Loucy (cell line): ENCODE measurements at regions not wholly inside any gene's neighbourhood (a gene's known extent, or its start where the extent isn't known, plus 50 kb on each side); places are given as distances from the start of the nearest gene placed in this dataset.

Experiments used
- H2AFZ ChIP-seq: fragments of 200-600 bp; sonication (generic); 2 replicates; pipeline ENCODE4 v1.6.0; 2016; ENCODE audit warnings: antibody characterized with exemption, mild to moderate bottlenecking, low read length, moderate library complexity
- H3F3A ChIP-seq: fragments of 200-600 bp; 2 replicates; pipeline ENCODE4 v1.6.0; 2016; ENCODE audit warnings: antibody characterized with exemption, low read depth, mild to moderate bottlenecking
- H3K27me3 ChIP-seq: fragments of 200-600 bp; sonication (generic); 2 replicates; pipeline ENCODE4 v1.6.1; 2014; ENCODE audit warnings: low read length, mild to moderate bottlenecking; ENCODE audit not compliant: insufficient read depth, poor library complexity, severe bottlenecking
- H3K36me3 ChIP-seq: fragments of 200-600 bp; sonication (generic); 2 replicates; pipeline ENCODE4 v1.6.1; 2016; ENCODE audit warnings: low read length; ENCODE audit not compliant: insufficient read depth
- H3K4me1 ChIP-seq: fragments of 200-600 bp; sonication (generic); 2 replicates; pipeline ENCODE4 v1.5.1; 2014; ENCODE audit warnings: low read length, mild to moderate bottlenecking; ENCODE audit not compliant: insufficient read depth, poor library complexity, severe bottlenecking
- H3K4me2 ChIP-seq: fragments of 200-600 bp; sonication (generic); 2 replicates; pipeline ENCODE4 v1.6.0; 2014; ENCODE audit warnings: antibody characterized with exemption, low read length, low read depth, mild to moderate bottlenecking; ENCODE audit not compliant: poor library complexity, severe bottlenecking
- H3K4me3 ChIP-seq: fragments of 200-600 bp; sonication (generic); 2 replicates; pipeline ENCODE4 v1.5.1; 2014; ENCODE audit warnings: low read length, mild to moderate bottlenecking, mixed read lengths; ENCODE audit not compliant: poor library complexity, severe bottlenecking
- H3K79me2 ChIP-seq: fragments of 200-600 bp; sonication (generic); 2 replicates; pipeline ENCODE4 v1.6.1; 2014; ENCODE audit warnings: low read length; ENCODE audit not compliant: insufficient read depth
- H3K9ac ChIP-seq: fragments of 200-600 bp; sonication (generic); 2 replicates; pipeline ENCODE4 v1.6.0; 2014; ENCODE audit warnings: mild to moderate bottlenecking, low read depth, low read length, moderate library complexity; ENCODE audit not compliant: poor library complexity, severe bottlenecking
- H3K9me2 ChIP-seq: fragments of 200-600 bp; sonication (generic); replicated peaks from 2 replicates; pipeline ENCODE4 v1.6.1; 2016; ENCODE audit warnings: low read depth, low read length, mixed read lengths
- H3K9me3 ChIP-seq: fragments of 200-600 bp; sonication (generic); 2 replicates; pipeline ENCODE4 v1.6.1; 2014; ENCODE audit warnings: mild to moderate bottlenecking, antibody characterized with exemption, low read length, low read depth; ENCODE audit not compliant: insufficient read depth
- H4K20me1 ChIP-seq: fragments of 200-600 bp; sonication (generic); 2 replicates; pipeline ENCODE4 v1.6.0; 2014; ENCODE audit warnings: antibody characterized with exemption, low read length, mild to moderate bottlenecking; ENCODE audit not compliant: insufficient read depth, poor library complexity, severe bottlenecking
- CTCF ChIP-seq: fragments of 200-600 bp; sonication (generic); conservative IDR thresholded peaks from 2 replicates; pipeline ENCODE4 v1.5.1; 2014; ENCODE audit warnings: mild to moderate bottlenecking, antibody characterized with exemption, low read length
- EZH2phosphoT487 ChIP-seq: fragments of 200-600 bp; IDR thresholded peaks from 2 replicates; pipeline ENCODE4 v1.6.1; 2018; ENCODE audit warnings: antibody characterized with exemption, mild to moderate bottlenecking, moderate library complexity, borderline replicate concordance

GRCh38 chr14:40280652-40281051 lies 848.4 kb upstream of the FBXO33 start:
- Histone ChIP-seq H3K27me3 (no peaks in the 10 kb centered on the region), H3K4me3 (no peak overlapping the region), H4K20me1 (no peaks in the 10 kb centered on the region), H3F3A (no peaks in the 10 kb centered on the region), H3K9ac (no peak overlapping the region), H2AFZ (no peak overlapping the region), H3K36me3 (no peaks in the 10 kb centered on the region), H3K9me2 (no peaks in the 10 kb centered on the region), H3K4me2 (no peak overlapping the region), H3K9me3 (no peaks in the 10 kb centered on the region), H3K79me2 (no peaks in the 10 kb centered on the region), H3K4me1 (no peaks in the 10 kb centered on the region)
- TF ChIP-seq EZH2phosphoT487 (no peak), CTCF (no peak)

GRCh38 chr14:40273417-40273816 lies 841.2 kb upstream of the FBXO33 start:
- H3K27me3 ChIP-seq: no peaks in the 10 kb centered on the region
- no peaks in the 10 kb centered on the region for H3K4me1 ChIP-seq
- H3K79me2 ChIP-seq: no peaks in the 10 kb centered on the region
- no peak overlapping the region for H2AFZ ChIP-seq
- H3K9ac ChIP-seq: no peak overlapping the region
- H3K4me2 ChIP-seq: no peak overlapping the region
- no peaks in the 10 kb centered on the region for H3F3A ChIP-seq
- no peaks in the 10 kb centered on the region for H3K9me3 ChIP-seq
- H3K9me2 ChIP-seq: no peaks in the 10 kb centered on the region
- no peak for TF ChIP-seq EZH2phosphoT487
- no peak for TF ChIP-seq CTCF
- H3K36me3 ChIP-seq: no peaks in the 10 kb centered on the region
- no peaks in the 10 kb centered on the region for H4K20me1 ChIP-seq
- no peak overlapping the region for H3K4me3 ChIP-seq

- TF ChIP-seq CTCF (no peak), EZH2phosphoT487 (no peak)
- Histone ChIP-seq H3K27me3 (no peaks in the 10 kb centered on the region), H3K4me1 (no peaks in the 10 kb centered on the region), H3K79me2 (no peaks in the 10 kb centered on the region), H4K20me1 (no peaks in the 10 kb centered on the region), H3K36me3 (no peaks in the 10 kb centered on the region), H3K9ac (no peak overlapping the region), H3K9me2 (no peaks in the 10 kb centered on the region), H3K9me3 (no peaks in the 10 kb centered on the region), H2AFZ (no peak overlapping the region), H3K4me2 (no peak overlapping the region), H3K4me3 (no peak overlapping the region), H3F3A (no peaks in the 10 kb centered on the region)
These were observed 839.2 kb upstream of the FBXO33 start for GRCh38 chr14:40271480-40271879.
